NCI-H2171 (cell line): ENCODE measurements at regions not wholly inside any gene's neighbourhood (a gene's known extent, or its start where the extent isn't known, plus 50 kb on each side); places are given as distances from the start of the nearest gene placed in this dataset.

Source experiments
- DNase-seq: peaks from one replicate; lab custom pipeline; 2025; lab: John Stamatoyannopoulos, UW

GRCh38 chr21:39105341-39105765 is 77.9 kb downstream of the PSMG1 start:
- DNase-seq, result no peak

GRCh38 chr21:39104911-39105310 is 78.3 kb downstream of the PSMG1 start:
- DNase-seq, result no peak

- no peak for DNase-seq
Measured at GRCh38 chr21:39103689-39104088, 79.6 kb downstream of the PSMG1 start.

- DNase-seq, result no peak
Measured at GRCh38 chr21:39099859-39100258, 83.4 kb downstream of the PSMG1 start.

GRCh38 chr21:39098696-39099200 is 84.5 kb downstream of the PSMG1 start:
- DNase-seq, result no peak

GRCh38 chr21:39097981-39098380 is 85.3 kb downstream of the PSMG1 start:
- DNase-seq, result no peak

GRCh38 chr21:39097335-39097861 is 85.9 kb downstream of the PSMG1 start:
- no peak for DNase-seq

GRCh38 chr21:39096754-39097153 is 86.5 kb downstream of the PSMG1 start:
- DNase-seq, result no peak

- no peak for DNase-seq
Measured at GRCh38 chr21:39095681-39096080, 87.6 kb downstream of the PSMG1 start.

GRCh38 chr21:39094847-39095579 is 88.2 kb downstream of the PSMG1 start:
- no peak for DNase-seq

- DNase-seq, result no peak
Measured at GRCh38 chr21:39094087-39094780, 89.0 kb downstream of the PSMG1 start.

- DNase-seq, result no peak
Measured at GRCh38 chr21:39093526-39093925, 89.7 kb downstream of the PSMG1 start.

- no peak for DNase-seq
Measured at GRCh38 chr21:39088831-39089380, 94.3 kb downstream of the PSMG1 start.

GRCh38 chr21:39088031-39088370 is 95.2 kb downstream of the PSMG1 start:
- DNase-seq, result no peak

GRCh38 chr21:39087238-39088030 is 95.8 kb downstream of the PSMG1 start:
- DNase-seq, result no peak

GRCh38 chr21:39086547-39086946 is 96.7 kb downstream of the PSMG1 start:
- DNase-seq, result no peak

- no peak for DNase-seq
Measured at GRCh38 chr21:39085843-39086405, 97.3 kb downstream of the PSMG1 start.

GRCh38 chr21:39084979-39085729 is 98.1 kb downstream of the PSMG1 start:
- DNase-seq, result no peak

GRCh38 chr21:39084073-39084472 is 99.2 kb downstream of the PSMG1 start:
- no peak for DNase-seq

GRCh38 chr21:39083377-39084008 is 99.8 kb downstream of the PSMG1 start:
- no peak for DNase-seq
